Astrocyte of the spinal cord (primary cell): ENCODE measurements at regions not wholly inside any gene's neighbourhood (a gene's known extent, or its start where the extent isn't known, plus 50 kb on each side); places are given as distances from the start of the nearest gene placed in this dataset.

Source experiments
- DNase-seq: peaks from one replicate; pipeline ENCODE4 v3.0.0; 2011; ENCODE audit warnings: low read depth, low spot score
- H3K4me3 ChIP-seq: 2 replicates; pipeline ENCODE4 v1.5.1; 2011; ENCODE audit warnings: low read depth, mild to moderate bottlenecking, low read length, moderate library complexity
- in situ Hi-C: cut with HindIII; loops from 2 replicates; pipeline ENCODE4 v1.10.0; 2017; ENCODE audit warnings: low sequenced_read_pairs
- TF ChIP-seq, protein P1 (sequence below): IDR thresholded peaks from 2 replicates; pipeline ENCODE4 v1.5.1; 2012; ENCODE audit warnings: low read depth, mild to moderate bottlenecking, low read length, inconsistent platforms

DNA sequence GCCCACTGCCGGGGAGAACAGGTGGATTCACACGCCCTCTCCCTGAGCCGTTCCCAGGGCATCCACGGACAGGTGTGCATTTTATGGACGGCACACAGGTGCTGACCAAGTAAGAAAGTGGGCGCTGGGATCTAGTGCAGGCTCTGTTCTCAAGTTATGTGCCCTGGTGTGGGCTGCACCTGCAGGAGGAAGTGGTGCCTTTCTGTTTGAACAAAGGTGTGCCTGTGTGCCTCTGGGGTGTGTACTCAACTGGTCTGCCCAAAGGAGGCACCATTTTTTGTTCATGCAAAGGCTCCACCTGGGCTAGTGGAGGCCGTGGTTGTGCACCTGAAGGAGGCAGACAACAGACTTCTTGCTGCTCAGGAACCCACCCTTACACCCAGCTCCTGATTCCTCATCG lies 88.2 kb upstream of the HK2 start:
- H3K4me3 ChIP-seq: no peak overlapping the region
- TF ChIP-seq, protein P1, sequence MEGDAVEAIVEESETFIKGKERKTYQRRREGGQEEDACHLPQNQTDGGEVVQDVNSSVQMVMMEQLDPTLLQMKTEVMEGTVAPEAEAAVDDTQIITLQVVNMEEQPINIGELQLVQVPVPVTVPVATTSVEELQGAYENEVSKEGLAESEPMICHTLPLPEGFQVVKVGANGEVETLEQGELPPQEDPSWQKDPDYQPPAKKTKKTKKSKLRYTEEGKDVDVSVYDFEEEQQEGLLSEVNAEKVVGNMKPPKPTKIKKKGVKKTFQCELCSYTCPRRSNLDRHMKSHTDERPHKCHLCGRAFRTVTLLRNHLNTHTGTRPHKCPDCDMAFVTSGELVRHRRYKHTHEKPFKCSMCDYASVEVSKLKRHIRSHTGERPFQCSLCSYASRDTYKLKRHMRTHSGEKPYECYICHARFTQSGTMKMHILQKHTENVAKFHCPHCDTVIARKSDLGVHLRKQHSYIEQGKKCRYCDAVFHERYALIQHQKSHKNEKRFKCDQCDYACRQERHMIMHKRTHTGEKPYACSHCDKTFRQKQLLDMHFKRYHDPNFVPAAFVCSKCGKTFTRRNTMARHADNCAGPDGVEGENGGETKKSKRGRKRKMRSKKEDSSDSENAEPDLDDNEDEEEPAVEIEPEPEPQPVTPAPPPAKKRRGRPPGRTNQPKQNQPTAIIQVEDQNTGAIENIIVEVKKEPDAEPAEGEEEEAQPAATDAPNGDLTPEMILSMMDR: no peak
- no peak for DNase-seq
- in situ Hi-C loops: no loop called here

- DNase-seq: no peak
- in situ Hi-C loops: no loop called here
- no peak overlapping the region for H3K4me3 ChIP-seq
- TF ChIP-seq, protein P1: no peak
Observed at GRCh38 chr2:74746480-74746879, 87.4 kb upstream of the HK2 start.

DNA sequence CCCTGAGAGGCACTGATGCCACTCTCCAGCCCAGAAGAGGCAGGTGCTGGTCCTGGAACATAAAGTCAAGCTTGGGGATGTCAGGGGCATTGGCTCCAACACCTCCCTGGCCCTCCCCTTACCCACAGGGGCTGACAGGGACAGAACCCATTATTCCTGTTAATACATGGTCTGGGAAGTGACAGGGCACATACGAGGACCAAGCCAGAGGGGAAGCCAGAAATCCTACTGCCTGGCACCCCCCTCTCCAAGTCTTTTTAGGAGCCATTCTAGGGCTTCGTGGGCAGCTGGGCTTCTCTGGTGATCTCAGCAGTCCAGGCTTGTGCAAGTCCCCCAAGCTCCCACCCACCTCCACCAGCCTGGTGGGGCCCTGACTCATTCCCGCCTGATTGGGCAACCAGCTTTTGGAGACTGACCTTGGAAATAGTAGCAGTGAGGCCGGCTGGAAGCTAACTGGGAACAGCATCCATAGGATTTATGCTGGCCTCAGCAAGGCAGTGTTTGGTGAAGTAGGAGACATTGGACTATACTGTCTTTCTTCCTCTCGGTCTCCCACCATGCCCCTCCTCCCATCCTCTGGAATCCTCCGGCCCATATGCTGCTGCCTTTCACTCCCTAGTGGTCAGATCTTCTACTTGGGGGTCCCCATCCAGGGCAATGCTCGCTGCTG lies 86.4 kb upstream of the HK2 start:
- H3K4me3 ChIP-seq: no peak overlapping the region
- in situ Hi-C loops: no loop called here
- TF ChIP-seq, protein P1: no peak
- no peak for DNase-seq

GRCh38 chr2:74748665-74749064 lies 85.3 kb upstream of the HK2 start:
- TF ChIP-seq, protein P1: no peak
- H3K4me3 ChIP-seq: no peak overlapping the region
- DNase-seq: no peak
- in situ Hi-C loops: no loop called here

DNA sequence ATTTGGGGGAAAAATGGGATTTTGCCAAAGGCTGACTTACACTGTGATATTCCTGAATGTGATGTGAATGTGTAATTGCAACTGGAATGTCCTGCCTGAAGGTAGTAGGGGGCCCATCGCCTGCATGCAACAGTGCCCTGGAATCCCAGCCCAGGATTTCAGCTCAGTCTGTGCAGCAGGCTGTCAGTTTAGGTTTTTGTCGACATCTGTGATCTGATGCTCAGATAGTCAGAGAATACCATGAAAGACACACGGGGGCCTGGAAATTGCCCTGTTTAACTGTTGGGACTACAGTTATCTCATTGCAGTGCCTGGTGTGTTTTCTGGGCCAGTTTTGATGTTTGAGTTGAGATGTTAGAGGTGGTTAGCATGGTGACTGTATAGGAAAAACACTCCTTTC lies 84.5 kb upstream of the HK2 start:
- TF ChIP-seq, protein P1: no peak
- in situ Hi-C loops: no loop called here

DNA sequence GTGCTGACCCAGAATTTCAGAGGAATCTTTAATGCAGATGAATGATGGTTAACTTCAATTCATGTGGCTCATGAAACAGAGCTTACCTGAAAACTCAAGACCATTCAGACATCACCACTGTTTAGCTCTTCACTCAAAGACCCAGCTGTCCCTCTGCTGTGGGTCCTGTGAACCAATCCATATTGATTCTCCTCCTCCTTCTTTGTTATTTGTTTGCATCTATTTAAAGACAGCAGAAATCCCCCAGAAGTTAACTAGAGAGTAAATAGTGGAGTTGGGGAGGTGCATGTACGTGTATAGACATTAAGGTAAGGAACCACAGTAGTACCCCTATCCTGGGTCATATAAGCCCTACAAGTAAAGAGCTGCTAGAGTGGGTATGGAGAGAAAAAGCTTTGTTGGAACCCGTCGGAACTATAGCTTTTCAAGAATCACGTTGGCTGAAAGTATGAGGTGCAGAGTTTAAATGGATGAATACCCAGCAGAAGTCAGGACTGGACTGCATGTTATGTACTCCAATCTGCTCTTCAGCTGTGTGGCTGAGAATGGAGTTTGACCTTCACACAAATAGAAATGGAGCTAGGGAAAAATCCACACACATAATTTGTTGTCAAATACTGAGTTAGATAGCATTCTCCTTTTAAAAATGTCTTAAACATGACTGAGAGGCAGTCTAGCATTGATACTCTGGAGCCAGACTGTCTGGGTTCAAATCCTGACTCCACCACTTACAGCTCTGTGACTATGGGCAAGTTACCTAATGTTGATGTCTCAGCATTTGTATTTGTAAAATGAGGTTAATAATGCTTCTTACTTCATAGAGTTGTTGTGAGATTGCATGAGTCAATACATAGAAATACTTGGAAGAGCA lies 81.7 kb upstream of the HK2 start:
- no peak overlapping the region for H3K4me3 ChIP-seq
- in situ Hi-C loops: no loop called here
- TF ChIP-seq, protein P1: no peak
- DNase-seq: no peak

More for the DNA sequence above, 84.5 kb upstream of the HK2 start:
- no peak for DNase-seq
- H3K4me3 ChIP-seq: no peak overlapping the region
